ENCODE measurements at regions not wholly inside any gene's neighbourhood (a gene's known extent, or its start where the extent isn't known, plus 50 kb on each side); places are given as distances from the start of the nearest gene placed in this dataset.

- no peaks in the 10 kb centered on the region for H3K36me3 ChIP-seq
- in situ Hi-C loops (cut with MboI; ENCODE audit: low pct_ligation_motif_present in 1 of 4, low pct_unique_long_range_greater_than_20kb in 1 of 4, low sequenced_read_pairs in 3 of 4) (loop anchor here in 3 of 4 donors (25.0 kb wide), 1 partner anchor 212 kb away; no protein-coding TSS in a partner anchor), intact Hi-C loops (cut with DNase I; ENCODE audit: low total_unique reads) (no loop called here)
- TF ChIP-seq EP300 (IDR thresholded peaks at IDR 0.05; ENCODE audit: low read depth) (no peak), POLR2AphosphoS5 (IDR thresholded peaks at IDR 0.05) (no peak), POLR2A (IDR thresholded peaks at IDR 0.05) (no peak), CTCF (IDR thresholded peaks at IDR 0.05) (no peak)
- no peak overlapping the region for H3K27ac ChIP-seq
- no peaks in the 10 kb centered on the region for H3K9me3 ChIP-seq
- H3K4me3 ChIP-seq, result no peak overlapping the region
- no peaks in the 10 kb centered on the region for H3K27me3 ChIP-seq
- H3K4me1 ChIP-seq, result no peaks in the 10 kb centered on the region
- WGBS, 2 donors (ENCODE audit: low coverage in 1 of 2), result 89 to 94% methylated on average over 8 to 9 of the region's 9 CpGs
- no peak for DNase-seq
Measured at GRCh38 chr6:155549028-155549798, 93.6 kb upstream of the NOX3 start.

- H3K4me1 ChIP-seq, result no peaks in the 10 kb centered on the region
- DNase-seq, result no peak
- 71 to 75% methylated on average over 2 to 4 of the region's 4 CpGs for WGBS, 2 donors (ENCODE audit: low coverage in 1 of 2)
- no peaks in the 10 kb centered on the region for H3K36me3 ChIP-seq
- no peaks in the 10 kb centered on the region for H3K27me3 ChIP-seq
- intact Hi-C loops (cut with DNase I; ENCODE audit: low total_unique reads), result no loop called here
- no peaks in the 10 kb centered on the region for H3K9me3 ChIP-seq
- H3K27ac ChIP-seq, result no peak overlapping the region
- H3K4me3 ChIP-seq, result no peak overlapping the region
- in situ Hi-C loops (cut with MboI; ENCODE audit: low pct_ligation_motif_present in 1 of 4, low pct_unique_long_range_greater_than_20kb in 1 of 4, low sequenced_read_pairs in 3 of 4), result loop anchor here in 3 of 4 donors (25.0 kb wide), 1 partner anchor 211 kb away; no protein-coding TSS in a partner anchor
- TF ChIP-seq EP300 (IDR thresholded peaks at IDR 0.05; ENCODE audit: low read depth) (no peak), CTCF (IDR thresholded peaks at IDR 0.05) (no peak), POLR2A (IDR thresholded peaks at IDR 0.05) (no peak), POLR2AphosphoS5 (IDR thresholded peaks at IDR 0.05) (no peak)
Measured at GRCh38 chr6:155548576-155548975, 92.9 kb upstream of the NOX3 start.

GRCh38 chr6:155544677-155545076 is 89.0 kb upstream of the NOX3 start:
- TF ChIP-seq POLR2AphosphoS5 (IDR thresholded peaks at IDR 0.05), result no peak
- no peak for TF ChIP-seq EP300 (IDR thresholded peaks at IDR 0.05; ENCODE audit: low read depth)
- TF ChIP-seq POLR2A (IDR thresholded peaks at IDR 0.05), result no peak
- no peak for TF ChIP-seq CTCF (IDR thresholded peaks at IDR 0.05)
- in situ Hi-C loops (cut with MboI; ENCODE audit: low pct_ligation_motif_present in 1 of 4, low pct_unique_long_range_greater_than_20kb in 1 of 4, low sequenced_read_pairs in 3 of 4), result loop anchor here in 3 of 4 donors (25.0 kb wide), 1 partner anchor 207 kb away; no protein-coding TSS in a partner anchor

GRCh38 chr6:155543166-155543847 is 87.7 kb upstream of the NOX3 start:
- H3K36me3 ChIP-seq, result no peaks in the 10 kb centered on the region
- H3K27ac ChIP-seq, result no peak overlapping the region
- intact Hi-C loops (cut with DNase I; ENCODE audit: low total_unique reads), result no loop called here
- no peaks in the 10 kb centered on the region for H3K4me1 ChIP-seq
- no peak for DNase-seq
- in situ Hi-C loops (cut with MboI; ENCODE audit: low pct_ligation_motif_present in 1 of 4, low pct_unique_long_range_greater_than_20kb in 1 of 4, low sequenced_read_pairs in 3 of 4), result loop anchor here in 3 of 4 donors (25.0 kb wide), 1 partner anchor 206 kb away; no protein-coding TSS in a partner anchor
- no peak overlapping the region for H3K4me3 ChIP-seq
- TF ChIP-seq CTCF (IDR thresholded peaks at IDR 0.05) (no peak), POLR2A (IDR thresholded peaks at IDR 0.05) (no peak), POLR2AphosphoS5 (IDR thresholded peaks at IDR 0.05) (no peak), EP300 (IDR thresholded peaks at IDR 0.05; ENCODE audit: low read depth) (no peak)
- no peaks in the 10 kb centered on the region for H3K27me3 ChIP-seq
- 69 to 83% methylated on average over 4 to 6 of the region's 6 CpGs for WGBS, 2 donors (ENCODE audit: low coverage in 1 of 2)
- H3K9me3 ChIP-seq, result no peaks in the 10 kb centered on the region

More at GRCh38 chr6:155544677-155545076, 89.0 kb upstream of the NOX3 start:
- Histone ChIP-seq H3K9me3 (no peaks in the 10 kb centered on the region), H3K27ac (no peak overlapping the region), H3K4me3 (no peak overlapping the region), H3K4me1 (no peaks in the 10 kb centered on the region), H3K36me3 (no peaks in the 10 kb centered on the region), H3K27me3 (no peaks in the 10 kb centered on the region)
- intact Hi-C loops (cut with DNase I; ENCODE audit: low total_unique reads), result no loop called here
- no peak for DNase-seq
- WGBS, 2 donors (ENCODE audit: low coverage in 1 of 2), result 79 to 97% methylated on average over 2 of the region's 2 CpGs
